Natural killer cell treated with Interleukin-12 subunit alpha and Interleukin-12 subunit beta and Interleukin-15 and Interleukin-18, amount 100 ng/mL, for 72 hours (primary cell): ENCODE measurements at regions not wholly inside any gene's neighbourhood (a gene's known extent, or its start where the extent isn't known, plus 50 kb on each side); places are given as distances from the start of the nearest gene placed in this dataset.

Source experiments
- ATAC-seq, 2 donors: fragments of 150-1000 bp; cut with Tn5 transposase in 1 of 2; sonication (Bioruptor Pico), chemical (Tn5 transposase) in 1 of 2; 2 replicates each; pipeline ENCODE4 v1.10.0; 2021
- DNase-seq: peaks from one replicate; pipeline ENCODE4 v3.0.0; 2022; ENCODE audit warnings: low spot score
- H3K27ac Mint-ChIP-seq, 2 donors: 1 replicate in 1 of 2; 2 replicates in 1 of 2; pipeline ENCODE4 v1.8.0; 2022; ENCODE audit warnings: mixed read lengths in 2 of 2, mild to moderate bottlenecking in 1 of 2, moderate library complexity in 1 of 2
- H3K27me3 Mint-ChIP-seq, 2 donors: 1 replicate in 1 of 2; 2 replicates in 1 of 2; pipeline ENCODE4 v1.8.0; 2022; ENCODE audit warnings: mixed read lengths in 2 of 2
- H3K36me3 Mint-ChIP-seq: one replicate; pipeline ENCODE4 v1.8.0; 2022; ENCODE audit warnings: mixed read lengths
- H3K4me1 Mint-ChIP-seq, 2 donors: 1 replicate in 1 of 2; 2 replicates in 1 of 2; pipeline ENCODE4 v1.8.0; 2022; ENCODE audit warnings: low read depth in 2 of 2, mixed read lengths in 2 of 2, mild to moderate bottlenecking in 1 of 2
- H3K4me3 Mint-ChIP-seq: one replicate; pipeline ENCODE4 v1.8.0; 2022; ENCODE audit warnings: mixed read lengths
- H3K9me3 Mint-ChIP-seq: 2 replicates; pipeline ENCODE4 v1.8.0; 2022; ENCODE audit warnings: mixed read lengths

DNA sequence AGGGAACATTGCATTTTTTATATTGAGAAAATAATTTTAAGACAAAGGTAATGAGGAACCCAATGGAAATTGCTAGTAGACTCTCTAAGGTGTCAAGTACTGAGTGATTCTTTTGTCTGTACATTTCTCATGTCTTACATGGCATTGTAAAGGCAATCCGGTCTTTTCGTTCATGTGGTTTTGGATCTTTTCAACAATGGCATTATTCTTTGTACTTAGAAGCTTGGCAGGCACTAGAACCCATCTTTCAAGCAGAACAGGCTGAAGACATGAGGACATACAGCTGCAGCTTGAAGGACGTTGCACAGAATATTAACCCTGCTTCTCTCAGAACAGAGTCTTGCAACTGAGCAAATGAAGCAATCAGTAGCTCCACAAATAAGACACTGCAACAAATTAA lies 231.5 kb upstream of the ZFHX3 start:
- H3K27ac Mint-ChIP-seq = no peak overlapping the region
- H3K36me3 Mint-ChIP-seq = no peaks in the 10 kb centered on the region
- no peaks in the 10 kb centered on the region for H3K4me1 Mint-ChIP-seq
- no peak for ATAC-seq
- H3K27me3 Mint-ChIP-seq = peaks cover 13 to 16% of the 10 kb centered on the region in 2 donors
- H3K4me3 Mint-ChIP-seq = no peak overlapping the region
- no peaks in the 10 kb centered on the region for H3K9me3 Mint-ChIP-seq
- no peak for DNase-seq

GRCh38 chr16:73277071-73277470 lies 229.1 kb upstream of the ZFHX3 start:
- Mint-ChIP-seq H3K36me3 (no peaks in the 10 kb centered on the region), H3K9me3 (no peaks in the 10 kb centered on the region), H3K4me1 (no peaks in the 10 kb centered on the region), H3K4me3 (no peak overlapping the region), H3K27ac (no peak overlapping the region), H3K27me3 (peaks cover 6 to 14% of the 10 kb centered on the region in 2 donors)
- ATAC-seq (no peak), DNase-seq (no peak)

GRCh38 chr16:73275448-73275847 lies 227.5 kb upstream of the ZFHX3 start:
- Mint-ChIP-seq H3K4me3 (no peak overlapping the region), H3K4me1 (no peaks in the 10 kb centered on the region)
- no peak for ATAC-seq

DNA sequence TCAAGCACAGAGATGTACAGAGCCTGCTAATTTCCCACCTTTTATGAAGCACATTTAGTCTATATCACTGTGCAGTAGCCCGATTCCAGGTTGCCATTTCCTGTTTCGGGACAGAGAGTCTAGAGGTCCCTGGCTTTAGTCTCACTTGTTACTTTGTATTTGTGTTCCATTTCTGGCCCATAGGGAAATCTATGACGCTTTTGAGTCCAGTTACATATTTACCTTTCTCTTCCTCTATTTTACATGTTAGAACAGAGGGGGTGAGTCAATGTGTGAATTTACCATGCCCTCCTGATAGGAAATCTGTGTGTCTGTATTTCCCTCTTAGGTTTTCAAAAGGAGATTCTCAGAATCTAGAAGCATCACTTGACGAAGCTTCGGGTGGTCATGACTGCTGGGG lies 227.1 kb upstream of the ZFHX3 start:
- H3K27me3 Mint-ChIP-seq = peaks cover 6 to 10% of the 10 kb centered on the region in 2 donors
- H3K4me1 Mint-ChIP-seq = no peaks in the 10 kb centered on the region
- no peaks in the 10 kb centered on the region for H3K36me3 Mint-ChIP-seq
- DNase-seq (no peak), ATAC-seq (no peak)
- H3K4me3 Mint-ChIP-seq = no peak overlapping the region
- no peaks in the 10 kb centered on the region for H3K9me3 Mint-ChIP-seq
- no peak overlapping the region for H3K27ac Mint-ChIP-seq

More at GRCh38 chr16:73275448-73275847, 227.5 kb upstream of the ZFHX3 start:
- H3K27ac Mint-ChIP-seq = no peak overlapping the region
- no peaks in the 10 kb centered on the region for H3K9me3 Mint-ChIP-seq
- H3K27me3 Mint-ChIP-seq = peaks cover 6 to 10% of the 10 kb centered on the region in 2 donors
- no peak for DNase-seq
- no peaks in the 10 kb centered on the region for H3K36me3 Mint-ChIP-seq

GRCh38 chr16:73274140-73274539 lies 226.2 kb upstream of the ZFHX3 start:
- no peaks in the 10 kb centered on the region for H3K9me3 Mint-ChIP-seq
- H3K36me3 Mint-ChIP-seq = no peaks in the 10 kb centered on the region
- H3K27ac Mint-ChIP-seq = no peak overlapping the region
- DNase-seq (no peak), ATAC-seq (no peak)
- peaks cover 6 to 11% of the 10 kb centered on the region in 2 donors for H3K27me3 Mint-ChIP-seq
- H3K4me3 Mint-ChIP-seq = no peak overlapping the region
- H3K4me1 Mint-ChIP-seq = no peaks in the 10 kb centered on the region

DNA sequence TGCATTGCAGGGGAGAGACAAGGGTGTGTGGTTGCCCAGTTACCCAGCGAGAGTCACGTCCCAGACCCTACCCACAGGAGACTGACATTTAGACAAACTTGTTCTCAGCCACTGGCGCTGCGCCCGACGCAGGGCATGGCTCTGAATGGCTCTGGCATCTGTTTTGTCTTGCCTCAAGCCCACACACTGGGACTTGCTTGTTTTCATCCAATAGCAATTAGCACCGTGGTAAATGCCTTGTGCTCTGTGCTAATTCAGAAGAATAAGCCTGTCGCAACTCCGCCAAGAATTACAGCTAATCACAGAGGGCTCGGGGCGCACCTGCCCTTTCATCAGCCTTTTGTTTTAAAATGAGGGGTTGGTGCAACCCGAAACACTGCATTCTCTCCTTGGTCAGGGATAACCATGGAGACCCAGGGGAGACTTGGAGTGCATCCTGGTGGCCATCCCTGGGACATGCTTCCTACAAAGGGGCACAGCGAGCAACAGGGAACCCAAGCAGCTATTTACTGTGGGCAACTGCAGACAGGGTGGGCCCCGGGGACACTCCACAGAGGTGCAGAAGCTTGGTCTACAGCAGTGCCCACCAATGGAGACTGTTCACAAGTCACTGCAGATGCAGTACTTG lies 220.6 kb upstream of the ZFHX3 start:
- Mint-ChIP-seq H3K27ac (no peak overlapping the region), H3K9me3 (no peaks in the 10 kb centered on the region), H3K36me3 (no peaks in the 10 kb centered on the region), H3K4me1 (no peaks in the 10 kb centered on the region), H3K4me3 (no peak overlapping the region), H3K27me3 (peaks cover 0 to 9% of the 10 kb centered on the region in 2 donors)
- ATAC-seq (no peak), DNase-seq (no peak)

- Mint-ChIP-seq H3K9me3 (no peaks in the 10 kb centered on the region), H3K4me3 (no peak overlapping the region), H3K27me3 (peaks cover 0 to 13% of the 10 kb centered on the region in 2 donors), H3K4me1 (no peaks in the 10 kb centered on the region), H3K36me3 (no peaks in the 10 kb centered on the region), H3K27ac (no peak overlapping the region)
- ATAC-seq (no peak), DNase-seq (no peak)
These were observed 218.0 kb upstream of the ZFHX3 start for GRCh38 chr16:73265935-73266334.

- Mint-ChIP-seq H3K4me3 (no peak overlapping the region), H3K4me1 (no peaks in the 10 kb centered on the region), H3K36me3 (no peaks in the 10 kb centered on the region), H3K9me3 (no peaks in the 10 kb centered on the region), H3K27me3 (peaks cover 0 to 13% of the 10 kb centered on the region in 2 donors), H3K27ac (no peak overlapping the region)
- DNase-seq = no peak
- ATAC-seq = no peak
These were observed 217.4 kb upstream of the ZFHX3 start for GRCh38 chr16:73265124-73265837.

DNA sequence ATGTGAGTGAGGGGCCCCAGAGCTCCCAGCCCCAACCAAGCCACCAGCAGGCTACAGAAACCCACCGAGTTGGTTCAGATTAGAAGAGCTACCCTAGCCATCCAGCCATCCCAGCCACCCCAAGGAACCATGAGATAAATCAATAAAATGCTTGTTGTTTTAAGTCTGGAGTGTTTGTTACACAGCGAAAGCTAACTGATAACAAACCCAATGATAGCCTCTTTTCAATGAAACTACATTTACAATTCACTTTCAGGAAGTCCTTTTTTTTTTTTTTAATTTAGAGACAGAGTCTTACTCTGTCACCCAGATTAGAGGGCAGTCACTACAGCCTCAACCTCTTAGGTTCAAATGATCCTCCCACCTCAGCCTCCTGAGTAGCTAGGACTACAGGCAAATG lies 215.0 kb upstream of the ZFHX3 start:
- Mint-ChIP-seq H3K27ac (no peak overlapping the region), H3K27me3 (peaks cover 0 to 10% of the 10 kb centered on the region in 2 donors), H3K4me1 (no peaks in the 10 kb centered on the region), H3K4me3 (no peak overlapping the region), H3K9me3 (no peaks in the 10 kb centered on the region), H3K36me3 (no peaks in the 10 kb centered on the region)
- DNase-seq = no peak
- no peak for ATAC-seq

GRCh38 chr16:73255031-73255430 lies 207.1 kb upstream of the ZFHX3 start:
- DNase-seq (no peak), ATAC-seq (no peak)
- no peaks in the 10 kb centered on the region for H3K36me3 Mint-ChIP-seq
- H3K27ac Mint-ChIP-seq = no peak overlapping the region
- no peak overlapping the region for H3K4me3 Mint-ChIP-seq
- H3K27me3 Mint-ChIP-seq = no peaks in the 10 kb centered on the region
- no peaks in the 10 kb centered on the region for H3K9me3 Mint-ChIP-seq
- no peaks in the 10 kb centered on the region for H3K4me1 Mint-ChIP-seq

DNA sequence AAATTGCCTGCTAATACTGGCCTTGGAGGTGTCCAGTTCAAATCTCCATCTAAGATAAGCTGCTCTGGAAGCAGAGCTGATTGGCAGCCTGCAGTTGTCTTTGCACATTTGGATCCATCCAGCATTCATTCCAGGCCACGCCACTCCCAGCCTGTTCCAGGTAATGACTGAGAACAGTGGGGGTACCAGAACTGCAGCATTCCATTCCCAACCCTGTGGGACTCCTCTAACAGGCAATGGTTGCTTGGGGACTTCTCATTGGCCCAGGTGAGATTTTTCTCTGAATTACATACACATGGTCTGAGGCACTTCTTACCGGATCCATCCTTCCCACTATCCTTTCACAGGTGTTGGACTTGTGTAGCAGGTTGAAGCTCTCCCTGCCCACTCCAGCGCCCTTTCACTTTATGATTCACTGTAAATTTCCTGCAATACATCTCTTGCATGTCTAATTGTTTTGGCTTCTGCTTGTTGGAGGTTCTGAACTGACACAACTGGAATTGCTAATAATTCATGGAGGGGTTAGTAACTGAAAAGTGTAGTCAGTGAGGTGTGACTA lies 206.1 kb upstream of the ZFHX3 start:
- H3K4me3 Mint-ChIP-seq = no peak overlapping the region
- ATAC-seq (no peak), DNase-seq (no peak)
- no peak overlapping the region for H3K27ac Mint-ChIP-seq
- no peaks in the 10 kb centered on the region for H3K4me1 Mint-ChIP-seq
- H3K27me3 Mint-ChIP-seq = no peaks in the 10 kb centered on the region
- H3K9me3 Mint-ChIP-seq = no peaks in the 10 kb centered on the region
- H3K36me3 Mint-ChIP-seq = no peaks in the 10 kb centered on the region

GRCh38 chr16:73252446-73252845 lies 204.5 kb upstream of the ZFHX3 start:
- Mint-ChIP-seq H3K4me3 (no peak overlapping the region), H3K4me1 (no peaks in the 10 kb centered on the region), H3K36me3 (no peaks in the 10 kb centered on the region), H3K27ac (no peak overlapping the region), H3K27me3 (no peaks in the 10 kb centered on the region), H3K9me3 (no peaks in the 10 kb centered on the region)
- no peak for DNase-seq
- no peak for ATAC-seq

GRCh38 chr16:73251608-73252007 lies 203.7 kb upstream of the ZFHX3 start:
- Mint-ChIP-seq H3K4me1 (no peaks in the 10 kb centered on the region), H3K9me3 (no peaks in the 10 kb centered on the region), H3K27me3 (no peaks in the 10 kb centered on the region), H3K4me3 (no peak overlapping the region), H3K27ac (no peak overlapping the region), H3K36me3 (no peaks in the 10 kb centered on the region)
- ATAC-seq = no peak
- no peak for DNase-seq

- no peaks in the 10 kb centered on the region for H3K4me1 Mint-ChIP-seq
- H3K27me3 Mint-ChIP-seq = no peaks in the 10 kb centered on the region
- DNase-seq (no peak), ATAC-seq (no peak)
- no peaks in the 10 kb centered on the region for H3K9me3 Mint-ChIP-seq
- no peaks in the 10 kb centered on the region for H3K36me3 Mint-ChIP-seq
- no peak overlapping the region for H3K4me3 Mint-ChIP-seq
- no peak overlapping the region for H3K27ac Mint-ChIP-seq
These were observed 200.4 kb upstream of the ZFHX3 start for GRCh38 chr16:73248316-73248715.
